NCI-H187 (cell line): ENCODE measurements at regions not wholly inside any gene's neighbourhood (a gene's known extent, or its start where the extent isn't known, plus 50 kb on each side); places are given as distances from the start of the nearest gene placed in this dataset.
"Not testable (repeated sequence)": the region's sequence is repeated elsewhere in the genome, so short reads cannot be mapped to it uniquely, and the experiment has no call there.

Experiments
- DNase-seq, 2 experiments: peaks; one replicate each; lab custom pipeline; 2025; lab: John Stamatoyannopoulos, UW

GRCh38 chr2:4988444-4988843 is 703.7 kb upstream of the SOX11 start:
- DNase-seq = not testable (repeated sequence)

DNA sequence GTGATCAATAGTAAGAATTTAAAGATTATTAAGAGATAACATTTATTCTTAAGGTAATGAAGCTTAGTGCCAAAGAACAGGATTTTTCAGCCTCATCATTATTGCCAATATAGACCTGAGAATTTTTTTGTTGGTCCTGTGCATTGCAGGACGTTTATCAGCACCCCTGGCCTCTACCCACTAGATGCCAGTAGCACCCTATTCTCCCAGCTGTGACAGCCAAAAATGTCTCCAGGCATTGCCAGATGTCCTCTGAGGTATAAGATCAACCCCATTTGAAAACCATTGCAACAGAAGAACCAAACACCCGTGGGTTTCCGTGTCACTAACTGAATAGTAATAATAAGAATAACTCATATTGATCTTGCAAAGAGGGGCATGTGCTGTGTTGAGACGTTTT is 700.0 kb upstream of the SOX11 start:
- DNase-seq = peak; percentile 12 to 17

GRCh38 chr2:4995466-4995865 is 696.7 kb upstream of the SOX11 start:
- DNase-seq = no peak

GRCh38 chr2:5007596-5007995 is 684.6 kb upstream of the SOX11 start:
- DNase-seq = no peak

GRCh38 chr2:5019324-5019723 is 672.9 kb upstream of the SOX11 start:
- no peak for DNase-seq

DNA sequence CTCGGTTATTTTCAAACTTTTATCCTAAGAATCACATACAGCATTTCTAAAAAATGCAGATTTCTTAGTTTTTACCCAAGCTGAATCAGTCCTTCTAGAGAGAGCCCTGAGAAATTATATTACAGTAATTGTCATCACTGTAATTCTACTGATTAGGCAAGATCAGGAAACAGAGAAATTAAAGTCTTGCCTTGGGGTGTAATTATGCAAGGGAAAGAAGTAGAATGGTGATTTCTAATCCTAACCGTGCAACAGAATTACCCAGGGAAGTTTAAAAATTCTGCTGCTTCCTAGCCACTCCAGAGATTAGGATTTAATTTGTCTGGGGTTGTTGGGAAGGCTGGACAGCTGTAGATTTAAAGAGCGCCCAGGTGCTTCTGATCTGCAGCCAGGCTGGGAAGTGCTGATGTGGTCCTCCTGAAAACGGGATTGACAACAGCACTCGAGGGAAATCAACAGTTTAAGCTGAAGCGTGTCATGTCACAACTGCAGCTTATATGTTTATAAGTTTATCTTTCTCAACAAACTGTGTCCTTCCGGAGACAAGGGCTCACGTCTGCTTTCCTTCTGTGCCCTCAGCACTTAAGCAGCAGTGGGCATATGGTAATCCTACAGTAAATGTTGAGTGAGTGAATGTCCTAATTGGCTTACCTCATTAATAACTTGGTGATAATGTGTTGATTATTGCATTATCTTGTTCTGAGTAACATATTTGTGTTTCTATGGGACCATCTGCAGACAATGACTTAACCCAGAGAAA is 671.9 kb upstream of the SOX11 start:
- no peak for DNase-seq

- DNase-seq = no peak
These were observed 671.0 kb upstream of the SOX11 start for GRCh38 chr2:5021136-5021535.

GRCh38 chr2:5022061-5022460 is 670.1 kb upstream of the SOX11 start:
- DNase-seq = no peak

GRCh38 chr2:5022708-5023635 is 669.2 kb upstream of the SOX11 start:
- DNase-seq = not testable (repeated sequence)

DNA sequence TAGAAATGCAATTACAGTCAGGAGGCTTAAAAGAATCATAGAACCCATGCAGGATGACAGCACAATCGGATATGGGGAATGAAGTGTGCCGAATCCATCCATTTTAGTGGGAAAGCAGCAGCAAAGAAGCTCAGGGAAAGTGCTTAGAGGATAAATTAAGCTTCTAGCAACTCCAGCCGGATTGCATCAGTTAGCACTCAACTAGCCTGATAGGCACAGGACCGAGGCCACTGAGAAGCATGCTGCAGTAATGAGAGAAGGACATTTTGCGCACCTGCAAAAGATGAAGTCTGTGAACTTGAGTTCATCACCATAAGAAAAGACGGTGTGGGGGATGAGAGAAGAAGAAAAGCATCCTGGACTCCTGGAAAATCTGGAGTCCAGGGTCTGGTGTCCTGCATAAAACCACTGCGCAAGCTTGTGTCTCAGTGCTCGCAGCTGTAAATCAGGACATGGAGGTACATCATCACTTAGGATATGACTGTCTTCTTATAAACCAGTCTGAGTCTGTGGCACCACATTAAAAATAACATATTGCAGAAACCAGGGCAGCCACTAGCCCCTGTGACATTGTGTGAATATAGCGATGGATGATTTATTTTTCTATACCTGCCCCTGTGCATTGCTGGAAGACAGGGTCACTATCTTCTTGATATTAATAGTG is 665.5 kb upstream of the SOX11 start:
- no peak for DNase-seq

GRCh38 chr2:5035057-5035488 is 657.1 kb upstream of the SOX11 start:
- peak; percentile 22 to 55 for DNase-seq

GRCh38 chr2:5036256-5036655 is 655.9 kb upstream of the SOX11 start:
- DNase-seq = no peak

- no peak for DNase-seq
These were observed 652.8 kb upstream of the SOX11 start for GRCh38 chr2:5039241-5039975.

- no peak for DNase-seq
These were observed 651.6 kb upstream of the SOX11 start for GRCh38 chr2:5040571-5040970.

DNA sequence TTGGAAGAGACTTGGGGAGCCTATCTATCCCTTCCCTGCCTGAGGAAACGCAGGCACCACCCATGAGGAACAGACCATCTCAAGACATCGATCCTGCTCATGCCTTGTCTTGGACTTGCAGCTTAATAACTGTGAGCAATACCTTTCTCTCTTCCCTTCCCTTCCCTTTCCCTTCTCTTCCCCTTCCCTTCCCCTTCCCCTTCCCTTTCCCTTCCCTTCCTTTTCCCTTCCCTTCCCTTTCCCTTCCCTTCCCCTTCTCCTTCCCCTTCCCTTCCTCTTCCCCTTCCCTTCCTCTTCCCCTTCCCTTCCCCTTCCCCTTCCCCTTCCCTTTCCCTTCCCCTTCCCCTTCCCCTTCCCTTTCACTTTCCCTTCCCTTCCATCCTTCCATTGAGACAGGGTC is 650.7 kb upstream of the SOX11 start:
- no peak for DNase-seq

GRCh38 chr2:5042666-5043440 is 649.3 kb upstream of the SOX11 start:
- no peak for DNase-seq

DNA sequence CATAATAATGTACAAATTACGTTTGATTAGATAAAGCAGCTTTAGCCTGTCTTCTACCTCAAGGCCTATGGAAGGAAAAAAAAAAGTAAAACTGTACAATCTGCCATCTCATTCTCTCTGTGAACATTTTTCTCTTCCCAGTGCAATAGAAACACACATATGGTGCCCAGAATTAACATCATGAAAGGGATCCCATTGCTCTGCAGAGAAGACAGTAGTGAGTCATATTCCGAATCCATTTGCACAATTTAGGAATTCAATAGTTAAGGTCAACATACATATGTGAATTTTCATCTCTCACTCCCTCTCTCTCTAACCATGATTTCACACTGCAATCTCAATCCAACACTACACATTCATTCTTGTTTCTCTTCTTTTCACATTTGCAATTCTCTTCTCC is 640.9 kb upstream of the SOX11 start:
- DNase-seq = no peak

DNA sequence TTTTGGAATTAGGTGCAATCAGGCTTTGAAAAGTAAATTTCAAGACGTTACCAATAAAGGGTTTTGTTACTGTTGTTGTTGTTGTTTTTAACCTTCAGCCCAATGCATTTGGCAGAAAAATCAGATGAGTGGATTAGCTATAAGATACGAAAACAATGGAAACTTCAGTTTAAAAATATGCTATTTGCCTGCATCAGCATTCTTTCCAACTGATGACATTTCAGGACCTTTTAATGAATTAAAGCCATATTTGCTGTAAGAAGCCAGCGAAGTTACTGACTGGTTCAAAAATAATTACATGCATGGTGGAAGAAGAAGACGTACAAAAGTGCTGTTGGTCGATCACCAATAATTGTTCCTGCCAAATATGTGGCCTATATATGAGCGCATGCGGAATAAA is 639.3 kb upstream of the SOX11 start:
- no peak for DNase-seq

DNA sequence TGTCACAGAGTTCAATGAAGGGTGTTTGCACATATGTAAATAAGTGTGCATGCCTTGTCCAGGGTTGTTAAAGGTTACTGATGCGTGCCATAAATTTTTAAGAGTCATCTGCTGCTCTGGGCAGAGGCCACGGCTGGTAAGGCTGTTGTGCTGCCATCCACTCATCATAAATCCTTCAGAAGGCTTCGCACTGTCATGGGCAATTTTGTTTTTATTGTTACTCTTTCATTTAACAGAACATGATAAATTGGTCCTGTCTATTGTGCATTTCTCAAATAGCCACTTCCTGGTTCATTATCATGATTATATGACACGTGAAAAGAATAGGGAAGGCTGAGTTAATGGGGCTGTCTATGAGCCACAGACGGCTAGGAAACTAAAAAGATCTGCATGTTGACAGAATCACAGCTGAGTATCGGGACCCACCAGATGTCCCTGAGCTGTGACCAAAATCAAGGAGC is 634.3 kb upstream of the SOX11 start:
- peak; percentile 91 to 94 for DNase-seq

GRCh38 chr2:5060956-5061355 is 631.2 kb upstream of the SOX11 start:
- no peak for DNase-seq

- DNase-seq = no peak
These were observed 627.5 kb upstream of the SOX11 start for GRCh38 chr2:5064687-5065086.
